Activated T-helper 17 cell treated with anti-CD3 and anti-CD28 coated beads, Interleukin-2, amount 50 U/mL, for 72 hours (primary cell): ENCODE measurements at regions not wholly inside any gene's neighbourhood (a gene's known extent, or its start where the extent isn't known, plus 50 kb on each side); places are given as distances from the start of the nearest gene placed in this dataset.
"Not testable (repeated sequence)": the region's sequence is repeated elsewhere in the genome, so short reads cannot be mapped to it uniquely, and the experiment has no call there.

Source experiments
- ATAC-seq: fragments of 150-1000 bp; cut with Tn5 transposase; replicated peaks from 2 replicates; pipeline ENCODE4 v1.10.0; 2021; ENCODE audit warnings: mild to moderate bottlenecking, moderate library complexity
- H3K27ac Mint-ChIP-seq: one replicate; pipeline ENCODE4 v1.8.0; 2022; ENCODE audit warnings: mixed read lengths
- H3K27me3 Mint-ChIP-seq: one replicate; pipeline ENCODE4 v1.8.0; 2022; ENCODE audit warnings: mixed read lengths
- H3K36me3 Mint-ChIP-seq: one replicate; pipeline ENCODE4 v1.8.0; 2022; ENCODE audit warnings: low read depth, mild to moderate bottlenecking, mixed read lengths
- H3K4me1 Mint-ChIP-seq: one replicate; pipeline ENCODE4 v1.8.0; 2022; ENCODE audit warnings: mixed read lengths
- H3K4me3 Mint-ChIP-seq: one replicate; pipeline ENCODE4 v1.8.0; 2022; ENCODE audit warnings: mild to moderate bottlenecking, mixed read lengths
- H3K9me3 Mint-ChIP-seq: one replicate; pipeline ENCODE4 v1.8.0; 2022; ENCODE audit warnings: mixed read lengths

- Mint-ChIP-seq H3K4me1 (no peaks in the 10 kb centered on the region), H3K27ac (no peak overlapping the region), H3K36me3 (no peaks in the 10 kb centered on the region), H3K9me3 (no peaks in the 10 kb centered on the region), H3K27me3 (peaks cover 27% of the 10 kb centered on the region), H3K4me3 (no peak overlapping the region)
- no peak for ATAC-seq
Observed at GRCh38 chr4:27100713-27101112, 240.1 kb downstream of the STIM2 start.

DNA sequence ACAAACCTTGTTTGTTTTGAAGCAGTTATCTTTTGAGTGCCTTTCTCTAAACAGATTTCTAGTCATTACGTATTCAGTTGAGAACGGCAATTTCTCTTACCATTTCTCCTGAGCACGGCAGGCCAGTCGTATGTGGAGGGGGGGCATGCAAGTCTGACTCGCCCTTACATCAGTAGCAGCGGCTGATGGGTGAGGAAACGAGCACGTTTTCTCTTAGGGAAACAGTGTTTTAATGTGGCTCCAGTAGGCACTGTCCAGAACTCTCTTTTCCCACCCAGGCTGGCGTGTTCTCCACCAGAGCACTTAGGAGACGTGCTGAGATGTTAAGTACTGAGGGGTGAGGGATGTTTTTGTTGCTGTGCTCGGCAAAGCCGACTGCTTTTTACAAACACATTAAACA, 240.5 kb downstream of the STIM2 start:
- no peaks in the 10 kb centered on the region for H3K4me1 Mint-ChIP-seq
- H3K27me3 Mint-ChIP-seq = peaks cover 27% of the 10 kb centered on the region
- no peak for ATAC-seq
- no peak overlapping the region for H3K4me3 Mint-ChIP-seq
- H3K27ac Mint-ChIP-seq = no peak overlapping the region
- H3K9me3 Mint-ChIP-seq = no peaks in the 10 kb centered on the region
- no peaks in the 10 kb centered on the region for H3K36me3 Mint-ChIP-seq

- H3K4me1 Mint-ChIP-seq = no peaks in the 10 kb centered on the region
- ATAC-seq = no peak
Observed at GRCh38 chr4:27101561-27101960, 240.9 kb downstream of the STIM2 start.

DNA sequence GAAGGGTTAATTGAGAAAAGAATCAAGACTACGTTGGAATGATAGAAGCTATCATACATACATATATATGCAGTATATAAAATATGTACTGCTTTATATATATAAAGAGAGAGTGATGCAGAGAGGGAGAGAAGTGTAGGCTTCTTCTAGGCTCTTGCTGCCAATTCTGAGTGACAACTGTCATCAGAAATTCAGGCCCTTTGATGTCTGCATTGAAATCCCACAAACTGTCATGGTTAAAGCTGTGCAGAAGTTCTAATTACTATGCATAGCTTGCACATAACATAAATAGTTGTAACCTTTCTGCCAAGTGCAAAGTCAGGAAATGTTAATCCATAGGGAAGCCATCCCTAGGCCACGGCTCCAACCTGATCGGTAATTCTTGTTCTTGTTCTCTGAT, 251.0 kb downstream of the STIM2 start:
- Mint-ChIP-seq H3K9me3 (peaks cover 3% of the 10 kb centered on the region), H3K27me3 (peaks cover 6% of the 10 kb centered on the region), H3K36me3 (no peaks in the 10 kb centered on the region), H3K4me3 (no peak overlapping the region), H3K4me1 (no peaks in the 10 kb centered on the region), H3K27ac (no peak overlapping the region)
- no peak for ATAC-seq

More at GRCh38 chr4:27101561-27101960, 240.9 kb downstream of the STIM2 start:
- Mint-ChIP-seq H3K4me3 (no peak overlapping the region), H3K27me3 (peaks cover 27% of the 10 kb centered on the region), H3K36me3 (no peaks in the 10 kb centered on the region), H3K27ac (no peak overlapping the region), H3K9me3 (no peaks in the 10 kb centered on the region)

DNA sequence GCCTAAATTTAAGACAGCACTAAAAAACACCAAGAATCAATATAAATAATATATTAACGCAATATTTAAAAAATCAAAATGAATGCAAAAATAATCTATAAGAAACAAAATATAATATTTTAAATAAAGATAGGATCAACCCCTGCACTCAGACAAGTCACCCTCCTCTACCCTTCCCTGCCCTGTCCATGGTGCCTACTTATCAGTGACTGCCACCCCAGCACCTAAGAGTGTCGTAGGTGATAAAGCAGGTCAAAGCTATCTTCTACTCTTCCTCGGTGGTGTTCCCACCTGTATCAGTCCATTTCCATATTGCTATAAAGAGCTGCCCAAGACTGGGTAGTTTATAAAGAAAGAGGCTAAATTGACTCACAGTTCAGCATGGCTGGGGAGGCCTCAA, 251.9 kb downstream of the STIM2 start:
- Mint-ChIP-seq H3K9me3 (peaks cover 3% of the 10 kb centered on the region), H3K36me3 (no peaks in the 10 kb centered on the region), H3K27me3 (peaks cover 6% of the 10 kb centered on the region), H3K4me1 (no peaks in the 10 kb centered on the region), H3K4me3 (no peak overlapping the region), H3K27ac (no peak overlapping the region)
- ATAC-seq = no peak

DNA sequence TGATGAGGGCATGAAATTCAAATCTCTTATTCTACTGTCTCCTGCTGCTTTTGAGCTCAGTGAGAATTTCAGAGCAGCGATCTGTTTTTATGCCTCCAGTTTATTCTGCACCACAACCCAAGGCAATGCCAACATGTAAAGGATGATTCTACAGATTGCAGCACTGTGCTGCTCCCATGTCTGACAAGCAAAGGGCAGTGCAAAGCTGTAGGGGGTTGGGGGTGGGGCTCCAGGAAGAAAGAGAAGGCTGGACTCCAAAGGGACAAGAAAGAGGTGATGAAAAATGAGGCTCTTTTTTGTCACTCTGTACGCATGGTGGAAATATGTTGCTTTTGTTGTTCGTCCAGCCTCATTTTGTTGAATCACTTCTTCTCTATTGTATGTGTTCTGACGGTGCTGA, 254.6 kb downstream of the STIM2 start:
- H3K36me3 Mint-ChIP-seq = no peaks in the 10 kb centered on the region
- ATAC-seq = no peak
- H3K4me3 Mint-ChIP-seq = no peak overlapping the region
- peaks cover 3% of the 10 kb centered on the region for H3K9me3 Mint-ChIP-seq
- no peak overlapping the region for H3K27ac Mint-ChIP-seq
- H3K27me3 Mint-ChIP-seq = peaks cover 13% of the 10 kb centered on the region
- H3K4me1 Mint-ChIP-seq = no peaks in the 10 kb centered on the region

DNA sequence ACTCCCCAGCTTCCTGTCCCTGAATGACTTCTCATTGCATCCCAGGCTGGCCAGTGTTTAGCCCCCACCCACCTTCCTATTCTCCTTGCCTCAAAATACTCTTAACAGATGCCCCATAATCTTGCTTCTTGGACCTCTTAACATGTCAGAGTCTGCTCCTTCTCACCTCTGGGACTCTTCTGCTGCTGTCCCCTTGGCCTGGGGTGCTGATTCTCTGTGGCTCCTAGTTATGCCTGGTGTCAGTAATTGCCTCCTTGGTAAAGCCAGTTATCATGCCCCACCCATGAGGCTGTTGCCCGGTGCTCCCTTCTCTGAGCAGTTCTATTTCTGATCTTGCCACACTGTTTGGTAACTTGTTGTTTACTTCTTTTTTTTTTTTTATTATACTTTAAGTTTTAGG, 256.8 kb downstream of the STIM2 start:
- H3K27ac Mint-ChIP-seq = no peak overlapping the region
- H3K36me3 Mint-ChIP-seq = no peaks in the 10 kb centered on the region
- no peaks in the 10 kb centered on the region for H3K4me1 Mint-ChIP-seq
- peaks cover 13% of the 10 kb centered on the region for H3K27me3 Mint-ChIP-seq
- no peak for ATAC-seq
- H3K4me3 Mint-ChIP-seq = no peak overlapping the region
- H3K9me3 Mint-ChIP-seq = peaks cover 3% of the 10 kb centered on the region

- peaks cover 3% of the 10 kb centered on the region for H3K9me3 Mint-ChIP-seq
- H3K27me3 Mint-ChIP-seq = peaks cover 13% of the 10 kb centered on the region
- ATAC-seq = no peak
- H3K4me3 Mint-ChIP-seq = no peak overlapping the region
- H3K36me3 Mint-ChIP-seq = no peaks in the 10 kb centered on the region
- no peaks in the 10 kb centered on the region for H3K4me1 Mint-ChIP-seq
- H3K27ac Mint-ChIP-seq = no peak overlapping the region
Observed at GRCh38 chr4:27119239-27119638, 258.6 kb downstream of the STIM2 start.

GRCh38 chr4:27121830-27122229, 261.2 kb downstream of the STIM2 start:
- Mint-ChIP-seq H3K4me3 (no peak overlapping the region), H3K9me3 (no peaks in the 10 kb centered on the region), H3K4me1 (no peaks in the 10 kb centered on the region), H3K27ac (no peak overlapping the region), H3K27me3 (peaks cover 12% of the 10 kb centered on the region), H3K36me3 (no peaks in the 10 kb centered on the region)
- no peak for ATAC-seq

DNA sequence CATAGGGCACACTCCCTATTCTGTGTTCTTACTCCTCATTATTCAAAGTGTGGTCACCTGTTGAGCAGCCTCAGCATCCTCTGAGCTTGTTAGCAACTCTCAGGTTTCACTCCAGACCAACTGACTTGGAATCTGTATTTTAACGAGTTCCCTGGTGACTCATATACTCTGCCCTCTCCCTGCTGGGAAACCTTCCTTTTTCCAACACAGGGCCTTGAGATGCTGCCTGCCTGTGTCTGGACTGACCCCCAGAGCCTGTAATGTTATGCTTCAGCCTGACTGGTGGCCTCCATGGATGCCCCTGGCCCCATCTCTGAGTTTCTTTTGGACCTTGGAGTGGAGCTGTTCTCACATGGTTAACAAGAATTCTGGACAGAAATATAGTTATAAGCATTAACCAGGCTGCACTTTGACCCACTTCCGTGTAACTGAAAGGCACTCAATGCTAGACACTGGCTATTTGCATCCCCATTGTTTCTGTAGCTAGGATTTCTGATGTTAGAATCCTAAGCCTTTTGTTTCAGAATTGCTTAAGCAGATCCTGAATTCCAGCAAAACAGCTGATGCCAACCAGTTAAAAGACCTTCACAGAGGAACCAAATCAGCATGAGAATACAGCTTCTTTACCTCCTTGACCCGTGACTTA, 262.6 kb downstream of the STIM2 start:
- no peak overlapping the region for H3K4me3 Mint-ChIP-seq
- ATAC-seq = no peak
- H3K27ac Mint-ChIP-seq = no peak overlapping the region
- H3K36me3 Mint-ChIP-seq = no peaks in the 10 kb centered on the region
- no peaks in the 10 kb centered on the region for H3K4me1 Mint-ChIP-seq
- peaks cover 12% of the 10 kb centered on the region for H3K27me3 Mint-ChIP-seq
- no peaks in the 10 kb centered on the region for H3K9me3 Mint-ChIP-seq

- H3K9me3 Mint-ChIP-seq = no peaks in the 10 kb centered on the region
- no peaks in the 10 kb centered on the region for H3K36me3 Mint-ChIP-seq
- H3K4me3 Mint-ChIP-seq = no peak overlapping the region
- H3K27ac Mint-ChIP-seq = no peak overlapping the region
- ATAC-seq = no peak
- peaks cover 12% of the 10 kb centered on the region for H3K27me3 Mint-ChIP-seq
- no peaks in the 10 kb centered on the region for H3K4me1 Mint-ChIP-seq
Observed at GRCh38 chr4:27123769-27124124, 263.1 kb downstream of the STIM2 start.

DNA sequence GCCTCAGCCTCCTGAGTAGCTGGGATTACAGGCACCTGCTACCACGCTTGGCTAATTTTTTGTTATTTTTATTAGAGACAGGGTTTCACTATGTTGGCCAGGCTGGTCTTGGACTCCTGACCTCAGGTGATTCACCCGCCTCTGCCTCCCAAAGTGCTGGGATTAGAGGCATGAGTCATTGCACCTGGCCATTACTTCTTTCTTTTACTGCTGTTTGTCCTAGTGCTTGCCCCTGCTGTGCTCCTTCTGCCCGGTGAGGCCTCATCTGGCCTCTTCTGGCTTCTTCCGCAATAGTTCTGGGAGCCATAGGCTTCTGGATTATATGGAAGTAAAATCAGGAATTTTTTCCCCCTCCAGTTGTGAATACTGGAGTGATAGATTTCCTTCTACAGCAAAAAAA, 266.3 kb downstream of the STIM2 start:
- not testable (repeated sequence) for H3K4me3 Mint-ChIP-seq, ATAC-seq, H3K36me3 Mint-ChIP-seq, H3K9me3 Mint-ChIP-seq, H3K27ac Mint-ChIP-seq, H3K4me1 Mint-ChIP-seq
- peaks cover 10% of the 10 kb centered on the region for H3K27me3 Mint-ChIP-seq

GRCh38 chr4:27128443-27128842, 267.8 kb downstream of the STIM2 start:
- Mint-ChIP-seq H3K27me3 (peaks cover 10% of the 10 kb centered on the region), H3K27ac (no peak overlapping the region), H3K9me3 (no peaks in the 10 kb centered on the region), H3K4me1 (no peaks in the 10 kb centered on the region), H3K36me3 (no peaks in the 10 kb centered on the region), H3K4me3 (no peak overlapping the region)
- ATAC-seq = no peak

DNA sequence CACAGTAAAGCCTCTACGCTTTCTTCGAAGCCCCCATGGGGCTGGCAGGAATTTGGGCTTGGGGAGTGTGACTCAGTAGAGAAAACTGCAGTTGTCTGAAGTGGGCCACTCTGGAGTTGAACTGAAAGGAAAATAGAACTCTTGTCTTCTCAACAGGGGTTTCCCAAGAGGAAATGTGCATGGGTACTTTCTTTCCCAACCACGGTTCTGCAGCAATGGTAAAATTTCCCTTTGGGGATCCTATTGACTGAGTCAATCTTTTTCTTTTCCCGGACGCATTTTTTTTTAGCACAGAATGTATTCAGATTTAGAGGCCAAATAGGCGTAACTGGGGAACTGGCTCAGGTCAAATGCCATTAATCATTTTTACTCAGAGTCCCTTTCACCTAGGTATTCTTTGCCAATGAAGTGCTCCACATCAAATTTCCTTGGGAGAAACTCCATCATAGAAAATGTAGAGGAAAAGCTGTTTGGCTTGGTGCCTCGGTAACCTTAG, 269.3 kb downstream of the STIM2 start:
- H3K4me1 Mint-ChIP-seq = no peaks in the 10 kb centered on the region
- H3K27ac Mint-ChIP-seq = no peak overlapping the region
- no peaks in the 10 kb centered on the region for H3K36me3 Mint-ChIP-seq
- peaks cover 14% of the 10 kb centered on the region for H3K27me3 Mint-ChIP-seq
- H3K9me3 Mint-ChIP-seq = peaks cover 5% of the 10 kb centered on the region
- no peak overlapping the region for H3K4me3 Mint-ChIP-seq
- ATAC-seq = no peak

DNA sequence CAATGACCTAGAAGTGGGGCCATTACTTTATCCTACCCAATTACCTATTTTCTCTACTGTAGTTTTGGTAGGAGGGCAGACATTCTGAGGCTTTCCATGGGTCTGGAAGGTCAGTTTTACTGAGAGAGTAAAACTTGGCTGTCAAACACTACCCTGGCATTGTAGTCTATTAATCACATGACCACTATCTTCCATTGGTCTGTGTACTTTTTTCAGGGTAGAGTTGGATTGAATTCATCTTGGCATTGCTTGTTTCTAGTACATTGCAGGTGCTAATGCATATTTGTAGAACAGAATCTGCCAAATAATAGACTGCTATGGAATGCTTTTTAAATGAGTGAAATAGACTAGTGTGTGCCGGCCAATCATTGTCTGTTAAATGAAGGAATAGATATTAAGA, 271.9 kb downstream of the STIM2 start:
- peaks cover 8% of the 10 kb centered on the region for H3K27me3 Mint-ChIP-seq
- no peak for ATAC-seq
- no peak overlapping the region for H3K4me3 Mint-ChIP-seq
- no peaks in the 10 kb centered on the region for H3K36me3 Mint-ChIP-seq
- H3K4me1 Mint-ChIP-seq = no peaks in the 10 kb centered on the region
- H3K9me3 Mint-ChIP-seq = peaks cover 5% of the 10 kb centered on the region
- no peak overlapping the region for H3K27ac Mint-ChIP-seq

DNA sequence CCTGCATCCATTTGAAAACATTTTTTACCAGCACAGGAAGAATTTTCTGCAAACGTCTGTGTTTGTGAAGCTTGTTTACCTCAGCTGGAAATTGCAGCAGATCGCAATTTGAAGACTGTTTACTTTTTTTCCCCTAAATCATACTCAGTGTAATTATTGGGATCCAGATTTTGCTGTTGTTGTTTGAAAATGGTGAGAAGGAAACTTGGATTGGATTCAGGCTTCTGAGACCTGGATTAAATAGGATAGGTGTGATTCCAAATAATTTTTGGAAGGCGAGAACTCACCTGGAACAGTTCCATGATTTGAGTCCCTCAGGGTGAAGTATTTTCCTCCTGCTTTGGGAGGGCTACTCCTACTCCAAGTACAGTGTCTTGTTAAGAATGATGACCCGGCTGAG, 279.8 kb downstream of the STIM2 start:
- H3K27ac Mint-ChIP-seq = no peak overlapping the region
- H3K4me1 Mint-ChIP-seq = no peaks in the 10 kb centered on the region

More for the DNA sequence above, 279.8 kb downstream of the STIM2 start:
- Mint-ChIP-seq H3K4me3 (no peak overlapping the region), H3K36me3 (no peaks in the 10 kb centered on the region), H3K27me3 (peaks cover 6% of the 10 kb centered on the region), H3K9me3 (no peaks in the 10 kb centered on the region)
- no peak for ATAC-seq
